T-helper 2 cell (primary cell): ENCODE measurements at regions not wholly inside any gene's neighbourhood (a gene's known extent, or its start where the extent isn't known, plus 50 kb on each side); places are given as distances from the start of the nearest gene placed in this dataset.

Experiments
- DNase-seq, 5 experiments: peaks; one replicate each; pipeline versions ENCODE4 v3.0.0 to v3.0.0-alpha.2; 2012 to 2022

GRCh38 chr14:61894452-61895077 lies 132.3 kb downstream of the SNAPC1 start:
- DNase-seq: peak in 3 of 5 experiments; percentile 10 to 56 (median 35)

DNA sequence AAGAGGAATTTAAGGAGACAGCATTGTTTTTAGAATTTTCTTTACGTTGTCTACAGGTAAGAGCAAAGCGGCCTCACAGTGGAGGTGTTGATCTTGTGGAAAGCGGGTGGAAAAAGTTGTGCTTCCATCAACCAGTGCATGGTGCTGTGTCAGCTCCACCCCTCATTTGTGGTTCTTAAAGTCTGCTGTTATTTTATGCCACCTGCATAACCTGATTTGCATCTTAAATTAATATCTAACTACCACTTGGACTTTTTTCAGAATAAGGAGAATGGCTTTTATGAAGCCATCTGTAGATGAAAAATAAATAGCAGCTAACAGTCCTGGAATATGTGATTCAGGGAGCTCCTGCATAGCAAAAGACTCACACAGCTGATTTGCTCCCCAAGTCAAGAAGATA lies 135.1 kb downstream of the SNAPC1 start:
- DNase-seq: no peak

- no peak for DNase-seq
Observed at GRCh38 chr14:61898568-61898967, 136.3 kb downstream of the SNAPC1 start.

- DNase-seq: no peak
Observed at GRCh38 chr14:61899497-61899896, 137.3 kb downstream of the SNAPC1 start.

- no peak for DNase-seq
Observed at GRCh38 chr14:61904946-61905345, 142.7 kb downstream of the SNAPC1 start.

- no peak for DNase-seq
Observed at GRCh38 chr14:61911574-61911973, 149.4 kb downstream of the SNAPC1 start.

- no peak for DNase-seq
Observed at GRCh38 chr14:61918998-61919397, 156.8 kb downstream of the SNAPC1 start.

- DNase-seq: no peak
Observed at GRCh38 chr14:61923348-61923747, 161.1 kb downstream of the SNAPC1 start.

GRCh38 chr14:61925043-61925442 lies 162.8 kb downstream of the SNAPC1 start:
- DNase-seq: no peak

DNA sequence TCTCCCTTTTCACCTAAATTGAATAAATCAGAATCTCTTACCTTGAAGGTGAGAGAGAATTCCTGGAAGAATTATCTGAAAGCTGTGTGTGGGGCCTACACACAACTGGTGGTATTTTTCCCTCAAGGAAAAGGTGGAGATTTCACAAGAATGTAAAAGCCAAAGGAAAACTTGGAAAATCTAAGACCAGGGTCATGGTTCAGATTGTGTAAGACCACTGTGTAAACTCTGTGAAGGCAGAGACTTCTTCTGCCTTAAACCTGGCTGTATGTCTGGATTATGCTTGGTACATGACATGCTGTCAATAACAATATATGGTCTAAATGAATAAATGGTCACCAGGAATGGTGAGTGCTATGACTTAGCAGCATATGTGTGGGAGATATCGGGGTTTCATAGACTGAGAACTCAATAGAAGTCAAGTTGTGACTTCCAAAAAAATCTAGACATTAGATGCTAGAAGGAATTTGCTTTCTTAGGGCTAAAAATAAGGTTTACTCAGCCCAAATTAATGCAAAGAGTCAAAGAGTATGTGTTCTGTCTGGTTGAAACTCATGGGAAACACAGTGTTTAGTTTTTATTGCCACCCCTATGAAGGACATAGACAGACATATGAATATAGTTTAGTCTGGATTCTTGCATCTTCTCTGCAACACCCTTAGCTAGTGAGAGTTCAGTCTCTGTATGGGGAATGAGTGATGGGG lies 163.7 kb downstream of the SNAPC1 start:
- DNase-seq: no peak

DNA sequence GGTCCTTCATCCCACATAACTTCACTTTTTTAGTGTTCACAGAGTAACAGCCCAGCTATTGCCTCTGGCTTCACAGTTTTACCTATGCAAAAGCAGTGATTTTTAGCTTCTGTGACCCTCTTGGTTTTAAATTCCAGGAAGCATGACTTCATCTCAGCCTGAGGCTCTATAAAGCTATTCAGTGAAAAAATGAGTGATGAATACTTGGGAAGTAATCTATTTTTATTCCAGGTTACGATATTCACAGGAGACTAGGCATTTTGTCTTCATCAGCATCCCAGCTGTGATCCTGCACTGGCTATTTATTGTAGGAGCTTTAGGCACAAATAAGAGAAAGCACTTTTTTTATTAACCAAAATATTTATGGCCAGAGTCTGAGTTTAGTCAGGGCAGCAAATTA lies 164.8 kb downstream of the SNAPC1 start:
- DNase-seq: no peak

DNA sequence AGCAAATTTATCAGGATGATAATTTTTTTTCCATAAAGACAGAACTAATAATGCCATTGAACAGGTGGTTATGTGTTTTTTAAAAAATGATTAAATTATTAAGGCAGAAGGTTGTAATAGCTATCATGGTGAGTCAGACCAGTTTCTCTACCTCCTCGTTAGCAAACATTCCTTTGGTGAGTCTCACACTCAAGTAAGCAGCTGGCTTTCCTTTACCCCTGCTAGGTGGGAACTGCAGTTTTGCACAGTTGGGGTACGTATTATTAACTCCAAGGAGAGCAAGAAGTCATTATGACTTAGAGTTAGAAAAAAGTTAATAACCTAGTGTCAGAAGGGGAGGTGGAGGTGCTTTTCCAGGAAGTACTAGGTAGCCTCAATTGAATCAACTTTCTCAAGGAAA lies 165.3 kb downstream of the SNAPC1 start:
- no peak for DNase-seq

- no peak for DNase-seq
Observed at GRCh38 chr14:61928300-61928699, 166.1 kb downstream of the SNAPC1 start.

GRCh38 chr14:61928701-61929100 lies 166.5 kb downstream of the SNAPC1 start:
- DNase-seq: no peak

GRCh38 chr14:61929651-61930050 lies 167.4 kb downstream of the SNAPC1 start:
- DNase-seq: no peak

GRCh38 chr14:61930101-61930857 lies 168.1 kb downstream of the SNAPC1 start:
- DNase-seq: no peak

GRCh38 chr14:61932974-61933373 lies 170.8 kb downstream of the SNAPC1 start:
- no peak for DNase-seq

DNA sequence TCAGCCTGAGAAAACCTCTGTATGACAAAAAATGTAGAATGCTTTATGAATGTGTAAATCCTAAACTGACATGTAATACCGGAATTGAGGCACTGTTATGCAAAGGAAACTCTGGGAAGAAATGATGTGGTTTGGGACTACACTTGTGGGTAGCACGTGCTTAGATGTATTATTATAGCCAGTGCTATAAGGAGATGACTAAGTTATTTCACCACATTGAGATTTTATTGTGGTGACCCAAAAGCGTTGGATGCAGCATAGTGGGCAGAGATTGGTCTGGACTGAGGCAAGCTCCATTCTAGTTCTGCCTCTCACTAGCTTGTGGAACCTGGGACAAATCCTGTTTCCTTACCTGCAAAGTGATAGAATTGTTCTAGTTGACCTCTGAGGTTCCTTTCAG lies 172.2 kb downstream of the SNAPC1 start:
- DNase-seq: no peak

GRCh38 chr14:61939776-61940175 lies 177.6 kb downstream of the SNAPC1 start:
- DNase-seq: no peak

GRCh38 chr14:61940666-61941420 lies 178.6 kb downstream of the SNAPC1 start:
- no peak for DNase-seq

- no peak for DNase-seq
Observed at GRCh38 chr14:61941421-61942150, 179.4 kb downstream of the SNAPC1 start.

DNA sequence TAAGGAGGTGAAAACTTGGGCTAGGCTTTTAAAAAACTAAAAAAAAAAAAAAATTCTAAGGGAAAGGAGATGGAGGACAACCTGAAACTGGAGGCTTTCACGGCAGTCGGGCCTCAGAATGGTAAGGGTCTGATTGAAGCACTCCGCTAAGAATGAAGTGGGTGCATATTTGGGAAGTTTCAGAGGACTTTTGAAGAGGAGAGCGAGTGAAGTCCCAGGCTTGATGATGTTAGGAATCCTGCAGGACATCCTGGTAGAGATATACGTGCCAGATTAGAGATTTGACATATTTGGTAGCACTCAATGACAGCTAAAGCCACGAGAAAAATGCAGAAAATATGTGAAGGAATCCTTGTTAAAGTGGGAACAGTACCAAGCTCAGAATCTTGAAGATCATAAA lies 186.2 kb downstream of the SNAPC1 start:
- no peak for DNase-seq
